ENCODE measurements at regions not wholly inside any gene's neighbourhood (a gene's known extent, or its start where the extent isn't known, plus 50 kb on each side); places are given as distances from the start of the nearest gene placed in this dataset.
"Not testable (repeated sequence)": the region's sequence is repeated elsewhere in the genome, so short reads cannot be mapped to it uniquely, and the experiment has no call there.

- no peak for DNase-seq (ENCODE audit: low read depth)
These were observed 136.2 kb downstream of the HMX1 start for GRCh38 chr4:8735236-8736089.

DNA sequence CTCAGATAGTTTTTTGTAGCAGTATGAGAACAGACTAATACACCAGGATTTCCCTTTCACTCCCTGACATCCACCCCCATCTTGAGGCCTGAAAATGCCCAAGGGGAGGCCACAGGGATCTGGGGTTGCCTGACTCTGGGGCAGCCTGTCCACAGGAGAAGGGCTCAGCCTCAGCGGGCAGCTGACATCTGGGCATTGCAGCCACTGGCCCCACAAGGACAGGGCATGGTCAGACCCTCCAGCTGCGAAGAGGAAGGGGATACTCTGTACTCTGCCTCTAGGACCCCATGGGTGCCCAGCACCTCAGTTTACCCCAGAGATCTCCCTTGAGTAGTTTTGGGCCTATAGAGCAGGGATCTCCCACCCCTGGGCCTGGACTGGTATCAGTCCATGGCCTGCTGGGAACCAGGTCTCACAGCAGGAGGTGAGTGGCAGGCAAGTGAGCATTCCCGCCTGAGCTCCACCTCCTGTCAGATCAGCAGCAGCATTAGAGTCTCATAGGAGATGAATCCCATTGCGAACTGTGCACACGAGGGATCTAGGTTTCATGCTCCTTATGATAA lies 138.9 kb downstream of the HMX1 start:
- DNase-seq (ENCODE audit: low read depth), result no peak

GRCh38 chr4:8732092-8732491 lies 139.5 kb downstream of the CPZ start:
- no peak for DNase-seq (ENCODE audit: low read depth)

- no peak for DNase-seq (ENCODE audit: low read depth)
These were observed 138.8 kb downstream of the CPZ start for GRCh38 chr4:8731364-8731763.

- no peak for DNase-seq (ENCODE audit: low read depth)
These were observed 138.1 kb downstream of the CPZ start for GRCh38 chr4:8730681-8731080.

DNA sequence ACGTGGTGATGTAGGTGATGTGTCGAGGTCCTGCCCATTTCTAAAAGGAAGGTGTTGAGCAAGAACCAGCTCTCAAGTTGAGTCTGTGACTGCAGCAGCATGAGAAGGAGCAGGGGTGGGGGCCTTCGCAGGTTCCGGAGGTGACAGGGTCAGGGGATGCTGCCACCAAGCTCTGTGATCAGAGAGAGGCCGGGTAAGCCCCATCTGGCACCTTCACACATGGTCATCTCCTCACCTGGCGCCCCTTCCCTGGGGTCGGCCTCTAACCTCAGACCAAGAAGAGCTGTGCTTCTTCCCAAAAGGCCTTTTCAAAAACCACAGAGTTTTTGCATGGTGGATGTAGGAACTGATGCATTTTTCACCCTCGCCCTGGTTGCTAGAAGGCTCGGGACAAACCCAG lies 137.6 kb downstream of the CPZ start:
- DNase-seq (ENCODE audit: low read depth), result no peak

DNA sequence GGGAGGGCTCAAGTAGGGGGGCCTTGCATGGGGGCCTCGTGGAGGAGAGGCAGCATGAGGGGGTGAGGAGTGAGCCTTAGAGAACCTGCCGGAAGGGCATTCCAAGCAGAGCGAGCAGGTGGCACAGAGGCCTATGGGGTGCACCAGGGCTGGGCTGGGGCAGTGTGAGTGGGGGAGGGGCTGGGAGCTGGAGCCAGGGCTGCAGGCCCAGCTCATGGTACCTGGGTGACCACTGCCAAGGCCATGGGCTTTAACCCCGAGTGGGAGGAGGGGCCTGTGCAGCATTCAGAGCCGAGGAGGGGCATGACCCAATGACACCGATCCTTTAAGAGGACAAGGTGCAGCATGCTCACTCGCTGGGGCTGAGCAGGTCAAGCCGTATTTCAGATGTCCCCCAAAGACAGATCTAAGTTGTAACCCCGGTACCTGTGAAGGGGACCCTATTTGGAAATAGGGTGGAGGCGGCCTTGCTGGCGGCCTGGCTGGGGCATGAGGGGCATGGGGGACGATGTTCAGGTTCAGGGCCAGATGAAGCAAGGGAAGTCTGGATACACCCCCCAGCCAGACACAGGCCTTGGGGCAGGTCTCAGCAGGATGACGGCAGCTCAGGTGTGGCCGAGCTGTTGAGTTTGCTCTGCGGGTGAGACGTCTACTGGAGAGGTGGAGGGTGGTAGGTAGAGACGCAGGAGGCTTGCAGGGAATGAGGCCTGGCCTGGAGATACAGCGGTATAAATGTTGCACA lies 137.0 kb downstream of the CPZ start:
- no peak for DNase-seq (ENCODE audit: low read depth)

DNA sequence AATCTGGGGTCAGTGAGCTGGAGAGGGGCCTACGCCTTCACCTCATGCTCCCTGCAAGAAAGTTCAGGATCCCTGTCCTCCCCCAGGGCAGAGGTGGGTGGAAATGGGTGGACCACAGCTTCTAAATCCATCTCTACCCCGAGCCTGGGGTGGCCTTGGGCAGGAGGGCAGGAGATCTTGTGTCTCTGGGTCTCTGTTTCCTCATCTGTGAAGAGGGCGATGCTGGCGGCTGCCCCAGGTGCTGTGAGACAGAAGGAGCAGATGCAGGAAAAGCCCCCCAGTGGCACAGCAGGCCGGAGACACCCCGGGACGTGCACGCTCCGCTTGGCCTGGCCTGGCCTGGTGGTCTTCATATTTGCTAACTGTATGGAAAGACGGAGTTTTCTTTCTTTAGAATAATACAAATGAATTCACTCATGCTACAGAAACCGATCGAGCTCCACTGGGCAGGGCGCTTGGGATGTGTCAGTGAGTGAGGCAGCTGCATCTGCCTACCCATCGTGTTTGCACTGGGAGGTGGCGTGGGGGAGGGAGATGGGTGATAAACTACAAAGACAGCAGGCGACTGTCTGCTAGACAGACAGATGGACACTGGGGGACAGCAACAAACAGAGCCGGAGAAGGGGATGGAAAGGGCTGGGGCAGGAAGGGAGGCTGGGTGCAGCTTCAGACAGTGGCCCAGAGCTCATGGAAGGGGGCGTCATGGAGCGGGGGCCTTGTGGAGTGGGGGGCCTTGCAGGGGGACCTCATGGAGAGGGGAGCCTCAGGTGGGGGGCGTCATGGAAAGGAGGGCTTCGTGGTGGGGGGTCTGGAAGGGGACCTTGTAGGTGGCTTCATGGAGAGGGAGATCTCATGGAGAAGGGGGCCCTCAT lies 136.2 kb downstream of the CPZ start:
- DNase-seq (ENCODE audit: low read depth), result no peak

DNA sequence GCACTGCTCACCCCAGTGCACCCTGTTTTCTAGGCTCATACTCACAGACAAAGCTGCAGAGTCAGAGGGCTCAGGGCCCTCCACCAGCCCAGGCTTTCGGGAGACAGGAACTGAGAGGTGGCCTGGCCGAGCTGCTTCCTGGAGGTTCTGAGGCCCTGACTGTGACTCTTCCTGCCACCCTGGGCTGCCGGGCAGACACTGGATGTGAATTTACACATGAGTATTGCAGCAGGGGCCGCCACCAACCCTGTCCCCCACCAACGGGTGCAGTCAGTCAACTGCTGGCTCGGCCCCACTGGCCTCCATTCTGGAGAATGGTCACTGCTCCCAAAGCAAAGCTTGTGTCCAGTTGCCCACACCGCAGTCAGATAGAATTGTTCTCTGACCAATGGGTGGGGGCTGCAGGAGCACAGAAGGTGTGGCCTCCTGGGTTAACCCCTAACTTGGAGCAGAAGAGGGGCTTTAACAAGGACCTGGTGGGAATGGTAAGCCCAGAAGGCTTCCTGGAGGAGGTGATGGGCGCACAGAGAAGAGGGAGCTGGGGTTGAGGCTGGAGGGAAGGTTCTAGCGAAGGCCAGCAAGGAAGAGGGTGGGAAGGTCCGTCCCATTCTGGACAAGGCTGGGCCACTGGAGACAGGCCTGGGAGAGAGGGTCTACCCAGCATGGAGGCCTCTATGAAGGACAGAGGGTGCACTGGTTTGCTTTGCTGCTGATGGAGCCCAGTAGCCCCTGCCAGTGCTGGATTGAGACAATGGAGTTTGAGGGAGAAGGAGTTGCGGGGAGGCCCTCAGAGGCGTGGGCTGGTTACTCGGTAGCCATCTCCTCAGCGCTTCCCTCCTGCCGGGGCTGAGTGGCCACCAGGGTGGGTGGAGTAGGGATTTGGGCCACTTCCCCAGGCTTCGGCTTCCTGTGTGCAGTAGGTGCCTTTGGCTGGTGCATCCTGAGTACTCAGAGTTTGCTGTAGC lies 135.3 kb downstream of the CPZ start:
- DNase-seq (ENCODE audit: low read depth), result no peak

DNA sequence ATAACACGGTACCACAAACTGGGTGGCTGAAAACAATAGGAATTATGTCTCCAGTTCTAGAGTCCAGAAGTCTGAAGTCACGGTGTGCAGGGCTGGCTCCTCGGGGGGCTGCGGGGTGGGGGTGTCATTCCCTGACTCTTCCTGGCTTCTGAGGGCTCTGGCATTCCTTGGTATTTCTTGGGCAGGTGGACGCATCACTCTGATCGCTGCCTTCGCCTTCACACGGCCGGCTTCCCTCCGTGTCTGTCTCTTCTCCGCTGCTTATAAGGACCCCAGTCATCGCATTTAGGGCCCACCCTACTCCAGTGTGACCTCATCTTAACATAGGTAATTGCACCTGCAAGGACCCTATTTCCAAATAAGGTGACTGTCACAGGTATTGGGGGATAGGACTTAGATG lies 134.6 kb downstream of the CPZ start:
- DNase-seq (ENCODE audit: low read depth), result no peak

DNA sequence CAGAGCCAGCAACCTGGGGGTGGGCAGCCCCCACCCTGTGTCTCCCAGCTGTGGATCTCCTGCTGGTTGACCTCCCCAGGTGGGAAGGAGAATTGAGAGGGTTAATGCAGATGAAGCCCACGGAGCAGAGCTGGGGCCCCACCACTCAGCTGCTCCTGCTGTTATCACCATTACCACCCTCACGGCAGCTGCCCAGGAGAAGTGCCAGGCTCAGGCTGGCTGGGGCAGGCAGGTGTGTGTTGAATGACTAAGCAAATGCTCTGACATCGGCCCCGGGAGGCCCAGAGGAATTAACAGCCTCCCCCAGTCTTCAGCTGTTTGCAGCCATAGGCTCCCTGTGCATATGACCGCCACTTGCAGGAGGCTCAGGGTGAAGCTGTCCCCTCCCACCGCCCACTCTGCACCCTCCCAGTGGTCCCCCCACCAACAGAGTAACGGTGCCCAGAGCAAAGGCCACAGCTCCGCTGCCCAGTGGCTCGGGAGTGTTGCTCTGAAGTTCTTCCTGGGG lies 133.8 kb downstream of the CPZ start:
- no peak for DNase-seq (ENCODE audit: low read depth)

GRCh38 chr4:8725845-8726244 lies 133.3 kb downstream of the CPZ start:
- DNase-seq (ENCODE audit: low read depth), result no peak

DNA sequence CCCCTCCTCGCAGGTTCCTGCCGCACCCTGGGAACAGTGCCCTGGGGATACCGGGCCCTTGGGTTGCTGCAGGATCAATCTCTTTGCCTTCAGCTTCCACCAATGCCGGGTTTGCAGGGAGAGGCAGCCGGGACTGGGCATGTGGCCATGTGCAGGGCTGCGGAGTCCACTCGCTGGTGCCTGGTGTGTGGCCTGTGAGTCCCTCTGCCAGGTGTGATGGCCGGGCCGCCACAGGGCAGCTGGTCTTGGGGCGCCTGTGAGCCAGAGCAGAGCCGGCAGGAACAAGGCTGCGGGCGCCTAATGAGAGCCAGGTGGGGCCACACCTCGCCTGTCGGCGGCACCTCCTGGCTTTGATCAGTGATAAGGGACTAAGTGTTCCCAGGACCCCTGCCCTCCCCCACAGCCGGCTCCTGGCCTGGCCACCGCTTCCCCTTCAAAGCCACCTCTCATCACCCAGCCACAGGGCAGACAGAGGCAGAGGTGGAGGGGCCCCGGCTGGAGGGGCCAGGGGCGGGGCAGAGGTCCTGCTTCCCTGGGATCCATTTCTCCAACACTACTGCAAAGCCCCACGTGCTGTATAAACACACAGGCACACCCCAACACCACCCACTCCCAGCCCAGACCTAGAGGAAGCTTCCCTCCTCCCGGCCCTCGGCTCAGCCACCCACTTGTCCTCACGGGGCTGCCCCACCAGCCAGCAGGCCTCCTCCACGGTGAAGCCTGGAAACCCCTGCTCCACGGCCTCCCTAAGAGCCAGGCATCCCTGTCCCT lies 132.7 kb downstream of the CPZ start:
- no peak for DNase-seq (ENCODE audit: low read depth)

GRCh38 chr4:8724436-8725070 lies 132.0 kb downstream of the CPZ start:
- no peak for DNase-seq (ENCODE audit: low read depth)

- no peak for DNase-seq (ENCODE audit: low read depth)
These were observed 130.8 kb downstream of the CPZ start for GRCh38 chr4:8723222-8723980.

DNA sequence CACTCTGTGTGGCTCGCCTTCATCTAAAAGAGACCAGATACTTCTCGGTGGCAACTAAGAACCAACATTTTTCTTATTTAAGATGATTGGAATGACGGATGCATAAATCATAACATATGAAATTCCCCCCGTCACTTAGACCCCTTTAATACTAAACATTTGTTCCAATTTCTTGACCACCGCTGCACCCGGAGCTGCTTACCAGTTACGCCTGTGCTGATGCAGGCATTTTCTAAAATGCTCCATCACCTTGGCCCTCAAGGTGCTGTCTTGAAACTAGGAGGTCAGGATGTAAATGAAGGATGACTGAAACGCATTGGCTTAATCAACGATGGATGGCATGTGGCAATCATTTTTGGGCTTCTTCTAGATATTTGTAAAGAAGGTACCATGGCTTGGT lies 130.0 kb downstream of the CPZ start:
- DNase-seq (ENCODE audit: low read depth), result no peak

GRCh38 chr4:8721621-8722020 lies 129.1 kb downstream of the CPZ start:
- DNase-seq (ENCODE audit: low read depth), result no peak

DNA sequence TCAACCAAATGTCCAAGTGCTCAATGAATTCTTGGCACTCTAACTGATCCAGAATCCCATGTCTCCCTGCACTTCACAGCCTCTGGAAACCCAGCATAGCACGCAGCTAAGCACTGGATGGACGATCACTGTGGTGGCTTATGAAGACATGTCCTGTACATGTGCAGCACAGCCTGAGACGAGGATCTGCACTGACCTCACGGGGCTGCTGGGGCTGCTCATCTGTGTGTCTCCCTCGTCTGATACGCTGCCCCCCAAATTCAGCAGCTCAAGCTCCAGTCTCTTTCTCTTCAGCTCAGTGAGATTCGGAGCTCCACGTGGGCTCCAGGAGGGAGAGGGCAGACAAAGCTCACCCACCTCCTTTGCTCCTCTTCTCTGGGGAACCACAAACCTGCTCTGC lies 126.9 kb downstream of the CPZ start:
- DNase-seq (ENCODE audit: low read depth), result no peak

DNA sequence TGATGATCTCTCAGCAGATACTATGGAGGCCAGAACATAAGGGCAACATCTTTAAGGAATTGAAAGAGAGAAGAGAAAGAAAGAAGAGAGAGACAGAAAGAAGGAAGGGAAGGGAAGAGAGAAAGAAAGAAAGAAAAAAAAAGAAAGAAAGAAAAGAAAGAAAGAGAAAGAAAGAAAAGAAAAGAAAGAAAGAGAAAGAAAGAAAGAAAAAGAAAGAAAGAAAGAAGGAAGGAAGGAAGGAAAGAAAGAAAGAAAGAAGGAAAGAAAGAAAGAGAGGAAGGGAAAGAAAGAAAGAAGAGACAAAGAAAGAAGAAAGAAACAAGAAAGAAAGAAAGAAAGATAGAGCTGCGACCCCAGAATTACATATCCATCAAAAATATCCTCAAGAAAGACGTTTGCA lies 124.9 kb downstream of the CPZ start:
- DNase-seq (ENCODE audit: low read depth), result not testable (repeated sequence)

Data from renal cortical epithelial cell (primary cell).